ENCODE measurements at regions not wholly inside any gene's neighbourhood (a gene's known extent, or its start where the extent isn't known, plus 50 kb on each side); places are given as distances from the start of the nearest gene placed in this dataset.

- WGBS, result 45% methylated on average over 1 of the region's 1 CpG
- Histone ChIP-seq H3K27me3 (no peaks in the 10 kb centered on the region), H3K9me3 (peaks cover 0 to 5% (median 3%) of the 10 kb centered on the region in 4 donors), H3K4me1 (no peaks in the 10 kb centered on the region), H3K27ac (replicated peaks in 1 of 4) (no peak overlapping the region), H3K36me3 (no peaks in the 10 kb centered on the region), H3K4me3 (no peak overlapping the region)
- intact Hi-C loops (cut with DNase I), result no loop called here
- no peak for TF ChIP-seq POLR2AphosphoS5 (IDR thresholded peaks at IDR 0.05)
- TF ChIP-seq EP300 (IDR thresholded peaks at IDR 0.05), result no peak
- TF ChIP-seq POLR2A (IDR thresholded peaks at IDR 0.05; ENCODE audit: low read depth), result no peak
- TF ChIP-seq CTCF (IDR thresholded peaks at IDR 0.05), result no peak
- DNase-seq (ENCODE audit: extremely low spot score), result no peak
These were observed 58.9 kb upstream of the SEMA3C start for GRCh38 chr7:80977751-80978150.

- intact Hi-C loops (cut with DNase I), result no loop called here
- Histone ChIP-seq H3K4me1 (no peaks in the 10 kb centered on the region), H3K27me3 (no peaks in the 10 kb centered on the region), H3K27ac (replicated peaks in 1 of 4) (no peak overlapping the region), H3K9me3 (peaks cover 0 to 5% (median under 1%) of the 10 kb centered on the region in 4 donors), H3K36me3 (no peaks in the 10 kb centered on the region), H3K4me3 (no peak overlapping the region)
- WGBS, result 92% methylated on average over 22 of the region's 22 CpGs
- TF ChIP-seq EP300 (IDR thresholded peaks at IDR 0.05) (no peak), CTCF (IDR thresholded peaks at IDR 0.05) (no peak), POLR2AphosphoS5 (IDR thresholded peaks at IDR 0.05) (no peak), POLR2A (IDR thresholded peaks at IDR 0.05; ENCODE audit: low read depth) (no peak)
- no peak for DNase-seq (ENCODE audit: extremely low spot score)
These were observed 55.8 kb upstream of the SEMA3C start for GRCh38 chr7:80974396-80975358.

GRCh38 chr7:80971225-80971624 is 52.4 kb upstream of the SEMA3C start:
- no peak for DNase-seq (ENCODE audit: extremely low spot score)
- Histone ChIP-seq H3K27ac (replicated peaks in 1 of 4) (no peak overlapping the region), H3K27me3 (no peaks in the 10 kb centered on the region), H3K4me1 (no peaks in the 10 kb centered on the region), H3K36me3 (no peaks in the 10 kb centered on the region), H3K9me3 (no peaks in the 10 kb centered on the region), H3K4me3 (no peak overlapping the region)
- TF ChIP-seq POLR2AphosphoS5 (IDR thresholded peaks at IDR 0.05) (no peak), POLR2A (IDR thresholded peaks at IDR 0.05; ENCODE audit: low read depth) (no peak), CTCF (IDR thresholded peaks at IDR 0.05) (no peak), EP300 (IDR thresholded peaks at IDR 0.05) (no peak)
- intact Hi-C loops (cut with DNase I), result no loop called here
- 94% methylated on average over 6 of the region's 6 CpGs for WGBS

Small RNA genes in the stretch of these regions (small RNA-seq; reads per million reads assigned to genes)
- 0 reads per million in 3 donors for gene AC004866.1

All from esophagus muscularis mucosa (tissue), 4 donors.